ENCODE measurements at regions not wholly inside any gene's neighbourhood (a gene's known extent, or its start where the extent isn't known, plus 50 kb on each side); places are given as distances from the start of the nearest gene placed in this dataset.

GRCh38 chr13:50707628-50708027, 135.9 kb downstream of the DLEU7 start:
- intact Hi-C loops (cut with DNase I; ENCODE audit: low total_unique reads), result no loop called here
- DNase-seq (ENCODE audit: low spot score in 2 of 2), result no peak
- WGBS, 2 donors, result 83 to 88% methylated on average over 1 of the region's 1 CpG
- no peak overlapping the region for H3K4me3 ChIP-seq (ENCODE audit: low read depth, poor library complexity, severe bottlenecking)
- TF ChIP-seq POLR2A (IDR thresholded peaks at IDR 0.05) (no peak), CTCF (IDR thresholded peaks at IDR 0.05) (no peak)

- intact Hi-C loops (cut with DNase I; ENCODE audit: low total_unique reads), result no loop called here
- no peak for DNase-seq (ENCODE audit: low spot score in 2 of 2)
- TF ChIP-seq POLR2A (IDR thresholded peaks at IDR 0.05) (no peak), CTCF (IDR thresholded peaks at IDR 0.05) (no peak)
- 63 to 77% methylated on average over 3 of the region's 3 CpGs for WGBS, 2 donors
- no peak overlapping the region for H3K4me3 ChIP-seq (ENCODE audit: low read depth, poor library complexity, severe bottlenecking)
These were observed 135.0 kb downstream of the DLEU7 start for GRCh38 chr13:50708461-50708860.

- no peak for DNase-seq (ENCODE audit: low spot score in 2 of 2)
- intact Hi-C loops (cut with DNase I; ENCODE audit: low total_unique reads), result no loop called here
- TF ChIP-seq CTCF (IDR thresholded peaks at IDR 0.05), result no peak
- TF ChIP-seq POLR2A (IDR thresholded peaks at IDR 0.05), result no peak
- WGBS, 2 donors, result 96% methylated on average over 2 of the region's 2 CpGs
- H3K4me3 ChIP-seq (ENCODE audit: low read depth, poor library complexity, severe bottlenecking), result no peak overlapping the region
These were observed 134.4 kb downstream of the DLEU7 start for GRCh38 chr13:50709058-50709457.

GRCh38 chr13:50711131-50711815, 132.2 kb downstream of the DLEU7 start:
- H3K4me3 ChIP-seq (ENCODE audit: low read depth, poor library complexity, severe bottlenecking), result no peak overlapping the region
- intact Hi-C loops (cut with DNase I; ENCODE audit: low total_unique reads), result no loop called here
- DNase-seq (ENCODE audit: low spot score in 2 of 2), result no peak
- TF ChIP-seq CTCF (IDR thresholded peaks at IDR 0.05) (no peak), POLR2A (IDR thresholded peaks at IDR 0.05) (no peak)
- WGBS, 2 donors, result 58 to 69% methylated on average over 6 of the region's 6 CpGs

- H3K4me3 ChIP-seq (ENCODE audit: low read depth, poor library complexity, severe bottlenecking), result no peak overlapping the region
- DNase-seq (ENCODE audit: low spot score in 2 of 2), result no peak
- 59 to 71% methylated on average over 3 of the region's 3 CpGs for WGBS, 2 donors
- TF ChIP-seq POLR2A (IDR thresholded peaks at IDR 0.05), result no peak
- TF ChIP-seq CTCF (IDR thresholded peaks at IDR 0.05), result no peak
- intact Hi-C loops (cut with DNase I; ENCODE audit: low total_unique reads), result no loop called here
These were observed 131.5 kb downstream of the DLEU7 start for GRCh38 chr13:50711996-50712395.

GRCh38 chr13:50712456-50712855, 131.0 kb downstream of the DLEU7 start:
- intact Hi-C loops (cut with DNase I; ENCODE audit: low total_unique reads), result no loop called here
- WGBS, 2 donors, result 57 to 65% methylated on average over 3 of the region's 3 CpGs
- no peak overlapping the region for H3K4me3 ChIP-seq (ENCODE audit: low read depth, poor library complexity, severe bottlenecking)
- TF ChIP-seq CTCF (IDR thresholded peaks at IDR 0.05) (no peak), POLR2A (IDR thresholded peaks at IDR 0.05) (no peak)
- DNase-seq (ENCODE audit: low spot score in 2 of 2), result no peak

Measured in lower leg skin (tissue), 4 donors.